A172 (cell line): ENCODE measurements at regions not wholly inside any gene's neighbourhood (a gene's known extent, or its start where the extent isn't known, plus 50 kb on each side); places are given as distances from the start of the nearest gene placed in this dataset.
"Not testable (repeated sequence)": the region's sequence is repeated elsewhere in the genome, so short reads cannot be mapped to it uniquely, and the experiment has no call there.

Experiments used
- DNase-seq: peaks from one replicate; pipeline ENCODE4 v3.0.0-alpha.2; 2015; ENCODE audit warnings: low spot score

- DNase-seq: no peak
These were observed 191.1 kb upstream of the LHX8 start for GRCh38 chr1:74943046-74943445.

- DNase-seq: no peak
These were observed 187.8 kb upstream of the LHX8 start for GRCh38 chr1:74946388-74946787.

GRCh38 chr1:74949348-74949747, 184.8 kb upstream of the LHX8 start:
- not testable (repeated sequence) for DNase-seq

GRCh38 chr1:74951981-74952380, 182.2 kb upstream of the LHX8 start:
- DNase-seq: not testable (repeated sequence)

GRCh38 chr1:74952786-74953185, 181.4 kb upstream of the LHX8 start:
- DNase-seq: no peak

GRCh38 chr1:74953622-74954021, 180.6 kb upstream of the LHX8 start:
- DNase-seq: no peak

GRCh38 chr1:74963120-74963519, 171.1 kb upstream of the LHX8 start:
- no peak for DNase-seq

GRCh38 chr1:74964508-74965102, 169.6 kb upstream of the LHX8 start:
- peak; percentile 2 for DNase-seq

GRCh38 chr1:74969566-74970135, 164.5 kb upstream of the LHX8 start:
- DNase-seq: no peak

GRCh38 chr1:74971982-74972381, 162.2 kb upstream of the LHX8 start:
- no peak for DNase-seq

- no peak for DNase-seq
These were observed 157.7 kb upstream of the LHX8 start for GRCh38 chr1:74976491-74976890.

GRCh38 chr1:74992448-74992847, 141.7 kb upstream of the LHX8 start:
- DNase-seq: not testable (repeated sequence)

- DNase-seq: no peak
These were observed 138.4 kb upstream of the LHX8 start for GRCh38 chr1:74995821-74996220.

- DNase-seq: no peak
These were observed 123.6 kb upstream of the LHX8 start for GRCh38 chr1:75010547-75010946.

GRCh38 chr1:75014250-75014649, 119.9 kb upstream of the LHX8 start:
- DNase-seq: no peak

- DNase-seq: no peak
These were observed 111.2 kb upstream of the LHX8 start for GRCh38 chr1:75023005-75023404.

GRCh38 chr1:75034376-75034775, 99.8 kb upstream of the LHX8 start:
- peak; percentile 1 for DNase-seq

- DNase-seq: peak; percentile 68
These were observed 98.7 kb upstream of the LHX8 start for GRCh38 chr1:75035536-75035935.

- peak; percentile 1 for DNase-seq
These were observed 81.0 kb upstream of the LHX8 start for GRCh38 chr1:75053207-75053606.

GRCh38 chr1:75058424-75058823, 75.8 kb upstream of the LHX8 start:
- no peak for DNase-seq

- no peak for DNase-seq
These were observed 72.1 kb upstream of the LHX8 start for GRCh38 chr1:75062111-75062510.

- no peak for DNase-seq
These were observed 66.2 kb upstream of the LHX8 start for GRCh38 chr1:75067975-75068374.

- DNase-seq: no peak
These were observed 59.3 kb upstream of the LHX8 start for GRCh38 chr1:75074831-75075395.
